ENCODE measurements at regions not wholly inside any gene's neighbourhood (a gene's known extent, or its start where the extent isn't known, plus 50 kb on each side); places are given as distances from the start of the nearest gene placed in this dataset.
"Not testable (repeated sequence)": the region's sequence is repeated elsewhere in the genome, so short reads cannot be mapped to it uniquely, and the experiment has no call there.

GRCh38 chr11:26878959-26879581 lies 114.8 kb upstream of the FIBIN start:
- intact Hi-C loops (cut with DNase I) = no loop called here
- DNase-seq (ENCODE audit: low spot score) = no peak

GRCh38 chr11:26882363-26882880 lies 111.5 kb upstream of the FIBIN start:
- DNase-seq (ENCODE audit: low spot score); intact Hi-C loops (cut with DNase I): not testable (repeated sequence)

GRCh38 chr11:26891501-26891900 lies 102.4 kb upstream of the FIBIN start:
- intact Hi-C loops (cut with DNase I) = loop anchor here (10.0 kb wide), 1 partner anchor 63 kb away; no protein-coding TSS in a partner anchor
- DNase-seq (ENCODE audit: low spot score) = no peak

GRCh38 chr11:26896719-26897118 lies 97.2 kb upstream of the FIBIN start:
- intact Hi-C loops (cut with DNase I) = loop anchor here (10.0 kb wide), 1 partner anchor 58 kb away; no protein-coding TSS in a partner anchor
- DNase-seq (ENCODE audit: low spot score) = no peak

- DNase-seq (ENCODE audit: low spot score) = no peak
- intact Hi-C loops (cut with DNase I) = loop anchor here (10.0 kb wide), 1 partner anchor 56 kb away; no protein-coding TSS in a partner anchor
Measured at GRCh38 chr11:26898799-26899198, 95.1 kb upstream of the FIBIN start.

GRCh38 chr11:26901162-26901561 lies 92.8 kb upstream of the FIBIN start:
- intact Hi-C loops (cut with DNase I) = no loop called here
- DNase-seq (ENCODE audit: low spot score) = no peak

GRCh38 chr11:26904132-26904531 lies 89.8 kb upstream of the FIBIN start:
- intact Hi-C loops (cut with DNase I) = no loop called here

GRCh38 chr11:26904801-26905200 lies 89.1 kb upstream of the FIBIN start:
- intact Hi-C loops (cut with DNase I) = no loop called here
- no peak for DNase-seq (ENCODE audit: low spot score)

More at GRCh38 chr11:26904132-26904531, 89.8 kb upstream of the FIBIN start:
- no peak for DNase-seq (ENCODE audit: low spot score)

GRCh38 chr11:26905368-26905767 lies 88.5 kb upstream of the FIBIN start:
- intact Hi-C loops (cut with DNase I) = no loop called here
- DNase-seq (ENCODE audit: low spot score) = no peak

- intact Hi-C loops (cut with DNase I) = no loop called here
- DNase-seq (ENCODE audit: low spot score) = no peak
Measured at GRCh38 chr11:26909515-26909914, 84.4 kb upstream of the FIBIN start.

GRCh38 chr11:26909991-26910591 lies 83.8 kb upstream of the FIBIN start:
- intact Hi-C loops (cut with DNase I) = no loop called here

GRCh38 chr11:26914968-26915367 lies 78.9 kb upstream of the FIBIN start:
- intact Hi-C loops (cut with DNase I) = no loop called here
- no peak for DNase-seq (ENCODE audit: low spot score)

More at GRCh38 chr11:26909991-26910591, 83.8 kb upstream of the FIBIN start:
- DNase-seq (ENCODE audit: low spot score) = no peak

- DNase-seq (ENCODE audit: low spot score) = no peak
- intact Hi-C loops (cut with DNase I) = no loop called here
Measured at GRCh38 chr11:26916805-26917204, 77.1 kb upstream of the FIBIN start.

- no peak for DNase-seq (ENCODE audit: low spot score)
- intact Hi-C loops (cut with DNase I) = no loop called here
Measured at GRCh38 chr11:26928582-26928981, 65.3 kb upstream of the FIBIN start.

- no peak for DNase-seq (ENCODE audit: low spot score)
- intact Hi-C loops (cut with DNase I) = loop anchor here (2.0 kb wide), 1 partner anchor 17 kb away; no protein-coding TSS in a partner anchor
Measured at GRCh38 chr11:26929806-26930517, 64.0 kb upstream of the FIBIN start.

- no peak for DNase-seq (ENCODE audit: low spot score)
- intact Hi-C loops (cut with DNase I) = loop anchor here (2.0 kb wide), 1 partner anchor 16 kb away; no protein-coding TSS in a partner anchor
Measured at GRCh38 chr11:26930518-26931247, 63.2 kb upstream of the FIBIN start.

- intact Hi-C loops (cut with DNase I) = loop anchor here (2.0 kb wide), 1 partner anchor 16 kb away; no protein-coding TSS in a partner anchor
- DNase-seq (ENCODE audit: low spot score) = no peak
Measured at GRCh38 chr11:26931248-26931631, 62.7 kb upstream of the FIBIN start.

GRCh38 chr11:26931881-26932280 lies 62.0 kb upstream of the FIBIN start:
- intact Hi-C loops (cut with DNase I) = loop anchor here (2.0 kb wide), 1 partner anchor 15 kb away; no protein-coding TSS in a partner anchor
- DNase-seq (ENCODE audit: low spot score) = no peak

GRCh38 chr11:26936109-26936508 lies 57.8 kb upstream of the FIBIN start:
- intact Hi-C loops (cut with DNase I) = no loop called here
- DNase-seq (ENCODE audit: low spot score) = no peak

- intact Hi-C loops (cut with DNase I) = no loop called here
- no peak for DNase-seq (ENCODE audit: low spot score)
Measured at GRCh38 chr11:26937386-26937785, 56.5 kb upstream of the FIBIN start.
